ENCODE measurements at regions not wholly inside any gene's neighbourhood (a gene's known extent, or its start where the extent isn't known, plus 50 kb on each side); places are given as distances from the start of the nearest gene placed in this dataset.

- no peak for TF ChIP-seq SIN3A (IDR thresholded peaks at IDR 0.05; ENCODE audit: borderline replicate concordance, insufficient read depth, low read depth, low read length)
- TF ChIP-seq, protein P1, sequence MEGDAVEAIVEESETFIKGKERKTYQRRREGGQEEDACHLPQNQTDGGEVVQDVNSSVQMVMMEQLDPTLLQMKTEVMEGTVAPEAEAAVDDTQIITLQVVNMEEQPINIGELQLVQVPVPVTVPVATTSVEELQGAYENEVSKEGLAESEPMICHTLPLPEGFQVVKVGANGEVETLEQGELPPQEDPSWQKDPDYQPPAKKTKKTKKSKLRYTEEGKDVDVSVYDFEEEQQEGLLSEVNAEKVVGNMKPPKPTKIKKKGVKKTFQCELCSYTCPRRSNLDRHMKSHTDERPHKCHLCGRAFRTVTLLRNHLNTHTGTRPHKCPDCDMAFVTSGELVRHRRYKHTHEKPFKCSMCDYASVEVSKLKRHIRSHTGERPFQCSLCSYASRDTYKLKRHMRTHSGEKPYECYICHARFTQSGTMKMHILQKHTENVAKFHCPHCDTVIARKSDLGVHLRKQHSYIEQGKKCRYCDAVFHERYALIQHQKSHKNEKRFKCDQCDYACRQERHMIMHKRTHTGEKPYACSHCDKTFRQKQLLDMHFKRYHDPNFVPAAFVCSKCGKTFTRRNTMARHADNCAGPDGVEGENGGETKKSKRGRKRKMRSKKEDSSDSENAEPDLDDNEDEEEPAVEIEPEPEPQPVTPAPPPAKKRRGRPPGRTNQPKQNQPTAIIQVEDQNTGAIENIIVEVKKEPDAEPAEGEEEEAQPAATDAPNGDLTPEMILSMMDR (IDR thresholded peaks at IDR 0.05), result no peak
- TF ChIP-seq, protein P2, sequence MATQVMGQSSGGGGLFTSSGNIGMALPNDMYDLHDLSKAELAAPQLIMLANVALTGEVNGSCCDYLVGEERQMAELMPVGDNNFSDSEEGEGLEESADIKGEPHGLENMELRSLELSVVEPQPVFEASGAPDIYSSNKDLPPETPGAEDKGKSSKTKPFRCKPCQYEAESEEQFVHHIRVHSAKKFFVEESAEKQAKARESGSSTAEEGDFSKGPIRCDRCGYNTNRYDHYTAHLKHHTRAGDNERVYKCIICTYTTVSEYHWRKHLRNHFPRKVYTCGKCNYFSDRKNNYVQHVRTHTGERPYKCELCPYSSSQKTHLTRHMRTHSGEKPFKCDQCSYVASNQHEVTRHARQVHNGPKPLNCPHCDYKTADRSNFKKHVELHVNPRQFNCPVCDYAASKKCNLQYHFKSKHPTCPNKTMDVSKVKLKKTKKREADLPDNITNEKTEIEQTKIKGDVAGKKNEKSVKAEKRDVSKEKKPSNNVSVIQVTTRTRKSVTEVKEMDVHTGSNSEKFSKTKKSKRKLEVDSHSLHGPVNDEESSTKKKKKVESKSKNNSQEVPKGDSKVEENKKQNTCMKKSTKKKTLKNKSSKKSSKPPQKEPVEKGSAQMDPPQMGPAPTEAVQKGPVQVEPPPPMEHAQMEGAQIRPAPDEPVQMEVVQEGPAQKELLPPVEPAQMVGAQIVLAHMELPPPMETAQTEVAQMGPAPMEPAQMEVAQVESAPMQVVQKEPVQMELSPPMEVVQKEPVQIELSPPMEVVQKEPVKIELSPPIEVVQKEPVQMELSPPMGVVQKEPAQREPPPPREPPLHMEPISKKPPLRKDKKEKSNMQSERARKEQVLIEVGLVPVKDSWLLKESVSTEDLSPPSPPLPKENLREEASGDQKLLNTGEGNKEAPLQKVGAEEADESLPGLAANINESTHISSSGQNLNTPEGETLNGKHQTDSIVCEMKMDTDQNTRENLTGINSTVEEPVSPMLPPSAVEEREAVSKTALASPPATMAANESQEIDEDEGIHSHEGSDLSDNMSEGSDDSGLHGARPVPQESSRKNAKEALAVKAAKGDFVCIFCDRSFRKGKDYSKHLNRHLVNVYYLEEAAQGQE (IDR thresholded peaks at IDR 0.05; ENCODE audit: insufficient read depth in 1 of 2, low read depth in 2 of 2, low read length in 1 of 2), result no peak
- TF ChIP-seq POLR2AphosphoS5 (IDR thresholded peaks at IDR 0.05; ENCODE audit: low read depth, low read length), result no peak
- ChIA-PET CTCF (no interaction called here), POLR2A (no interaction called here)
- H3K4me3 ChIP-seq (ENCODE audit: low read depth in 2 of 2, low read length in 2 of 2), result no peak overlapping the region
- intact Hi-C loops (cut with micrococcal nuclease; ENCODE audit: unreplicated experiment), result no loop called here
- BruUV-seq (replicated peaks), result no TSS peak
- in situ Hi-C loops (cut with HindIII; ENCODE audit: low pct_unique_long_range_greater_than_20kb, low sequenced_read_pairs), result no loop called here
- no peaks in the 10 kb centered on the region for H3K9me3 ChIP-seq (ENCODE audit: control insufficient read depth, insufficient read depth, low read depth, low read length)
- no peaks in the 10 kb centered on the region for H3K36me3 ChIP-seq (ENCODE audit: control insufficient read depth, insufficient read depth, low read length)
- no peaks in the 10 kb centered on the region for H3K27me3 ChIP-seq (ENCODE audit: control insufficient read depth, insufficient read depth, low read length)
- H3K4me1 ChIP-seq (ENCODE audit: control insufficient read depth, insufficient read depth, low read length), result no peaks in the 10 kb centered on the region
- no peak overlapping the region for H3K27ac ChIP-seq (ENCODE audit: low read length)
- ATAC-seq (no peak), DNase-seq (ENCODE audit: low read depth, low spot score) (no peak)
These were observed 122.4 kb upstream of the DCLK2 start for GRCh38 chr4:149955780-149956390.

DNA sequence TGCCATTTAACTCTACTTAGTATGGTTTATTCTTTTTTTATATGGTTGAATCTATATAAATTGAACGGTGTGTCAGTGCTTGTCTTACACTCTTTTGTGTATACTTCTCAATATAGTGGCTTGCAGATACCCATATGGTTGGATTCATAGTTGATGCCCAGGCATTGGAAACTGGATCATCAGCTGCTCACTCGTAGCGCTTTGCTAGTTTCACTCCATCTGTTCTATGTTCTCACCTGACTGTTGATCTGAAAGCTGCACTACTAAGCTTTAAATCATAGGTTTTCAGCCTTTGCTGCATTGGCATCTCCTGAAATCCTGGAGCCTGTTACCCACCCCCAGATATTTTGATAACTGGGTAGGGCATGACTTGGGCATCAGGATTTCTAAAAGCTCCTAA is 121.6 kb upstream of the DCLK2 start:
- ChIA-PET CTCF (no interaction called here), POLR2A (no interaction called here)
- Histone ChIP-seq H3K4me3 (ENCODE audit: low read depth in 2 of 2, low read length in 2 of 2) (no peak overlapping the region), H3K36me3 (ENCODE audit: control insufficient read depth, insufficient read depth, low read length) (no peaks in the 10 kb centered on the region), H3K27me3 (ENCODE audit: control insufficient read depth, insufficient read depth, low read length) (no peaks in the 10 kb centered on the region), H3K9me3 (ENCODE audit: control insufficient read depth, insufficient read depth, low read depth, low read length) (no peaks in the 10 kb centered on the region), H3K27ac (ENCODE audit: low read length) (no peak overlapping the region), H3K4me1 (ENCODE audit: control insufficient read depth, insufficient read depth, low read length) (no peaks in the 10 kb centered on the region)
- in situ Hi-C loops (cut with HindIII; ENCODE audit: low pct_unique_long_range_greater_than_20kb, low sequenced_read_pairs), result no loop called here
- ATAC-seq (no peak), DNase-seq (ENCODE audit: low read depth, low spot score) (no peak)
- TF ChIP-seq POLR2AphosphoS5 (IDR thresholded peaks at IDR 0.05; ENCODE audit: low read depth, low read length) (no peak), SIN3A (IDR thresholded peaks at IDR 0.05; ENCODE audit: borderline replicate concordance, insufficient read depth, low read depth, low read length) (no peak)
- TF ChIP-seq, protein P2 (IDR thresholded peaks at IDR 0.05; ENCODE audit: insufficient read depth in 1 of 2, low read depth in 2 of 2, low read length in 1 of 2), result no peak
- intact Hi-C loops (cut with micrococcal nuclease; ENCODE audit: unreplicated experiment), result no loop called here
- BruUV-seq (replicated peaks), result no TSS peak

Measured in Panc1 (cell line).